IMR-90 (cell line): ENCODE measurements at regions not wholly inside any gene's neighbourhood (a gene's known extent, or its start where the extent isn't known, plus 50 kb on each side); places are given as distances from the start of the nearest gene placed in this dataset.

Experiments
- BHLHE40 ChIP-seq: fragments of 150-350 bp; IDR thresholded peaks from 2 replicates; pipeline ENCODE4 v1.6.1; 2016; ENCODE audit warnings: mild to moderate bottlenecking, low read depth, low read length
- CEBPB ChIP-seq: IDR thresholded peaks from 2 replicates; pipeline ENCODE4 v1.6.1; 2012; ENCODE audit warnings: low read depth, low read length, improper control_type of control experiment
- FOS ChIP-seq: fragments of 150-350 bp; IDR thresholded peaks from 2 replicates; pipeline ENCODE4 v1.6.1; 2016; ENCODE audit warnings: low read depth, low read length
- MAFK ChIP-seq: IDR thresholded peaks from 2 replicates; pipeline ENCODE4 v1.6.1; 2012; ENCODE audit warnings: low read depth, low read length, improper control_type of control experiment
- MAZ ChIP-seq: IDR thresholded peaks from 2 replicates; pipeline ENCODE4 v1.6.1; 2012; ENCODE audit warnings: low read depth, mild to moderate bottlenecking, low read length, improper control_type of control experiment, moderate library complexity, borderline replicate concordance
- MXI1 ChIP-seq: IDR thresholded peaks from 2 replicates; pipeline ENCODE4 v1.6.1; 2012; ENCODE audit warnings: low read depth, mild to moderate bottlenecking, low read length, moderate library complexity, borderline replicate concordance
- POLR2A ChIP-seq: IDR thresholded peaks from 2 replicates; pipeline ENCODE4 v1.6.1; 2012; ENCODE audit warnings: mild to moderate bottlenecking, low read depth, low read length
- RAD21 ChIP-seq: IDR thresholded peaks from 2 replicates; pipeline ENCODE4 v1.6.1; 2012; ENCODE audit warnings: low read length, improper control_type of control experiment
- RCOR1 ChIP-seq: IDR thresholded peaks from 2 replicates; pipeline ENCODE4 v1.6.1; 2012; ENCODE audit warnings: mild to moderate bottlenecking, low read length, improper control_type of control experiment; ENCODE audit not compliant: insufficient replicate concordance
- RFX5 ChIP-seq: IDR thresholded peaks from 2 replicates; pipeline ENCODE4 v1.8.0; 2012; ENCODE audit warnings: low read depth, mild to moderate bottlenecking, low read length, moderate library complexity
- SMC3 ChIP-seq: fragments of 150-350 bp; IDR thresholded peaks from 2 replicates; pipeline ENCODE4 v1.6.1; 2016; ENCODE audit warnings: low read depth, mild to moderate bottlenecking, antibody characterized with exemption, low read length, moderate library complexity
- TF ChIP-seq, protein P1 (sequence below): conservative IDR thresholded peaks from 2 replicates; pipeline ENCODE4 v1.5.1; 2012; ENCODE audit warnings: mild to moderate bottlenecking, low read depth, low read length, improper control_type of control experiment
- TF ChIP-seq, protein P2 (sequence below): fragments of 150-350 bp; IDR thresholded peaks from 2 replicates; pipeline ENCODE4 v1.6.1; 2017; ENCODE audit warnings: mild to moderate bottlenecking, antibody characterized with exemption, low read length, low read depth

DNA sequence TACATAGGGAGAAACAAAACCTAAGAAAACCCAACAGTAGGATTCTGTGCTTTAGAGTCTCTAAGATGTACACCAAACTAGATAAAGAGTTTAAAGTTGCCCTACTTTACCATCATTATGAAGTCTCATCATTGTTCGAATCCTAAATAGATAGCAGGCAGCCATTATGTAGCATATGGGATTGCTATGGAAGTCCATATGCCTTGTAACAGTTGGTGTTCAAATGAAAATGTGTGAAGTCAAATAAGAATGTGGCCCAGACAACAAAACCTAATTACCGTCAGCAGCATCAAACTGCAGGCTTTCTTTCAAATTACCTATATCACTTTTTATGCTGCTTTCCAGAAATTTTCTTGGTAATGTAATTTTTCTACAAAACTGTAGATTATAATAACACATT lies 1380.1 kb downstream of the GRIK2 start:
- TF ChIP-seq, protein P1, sequence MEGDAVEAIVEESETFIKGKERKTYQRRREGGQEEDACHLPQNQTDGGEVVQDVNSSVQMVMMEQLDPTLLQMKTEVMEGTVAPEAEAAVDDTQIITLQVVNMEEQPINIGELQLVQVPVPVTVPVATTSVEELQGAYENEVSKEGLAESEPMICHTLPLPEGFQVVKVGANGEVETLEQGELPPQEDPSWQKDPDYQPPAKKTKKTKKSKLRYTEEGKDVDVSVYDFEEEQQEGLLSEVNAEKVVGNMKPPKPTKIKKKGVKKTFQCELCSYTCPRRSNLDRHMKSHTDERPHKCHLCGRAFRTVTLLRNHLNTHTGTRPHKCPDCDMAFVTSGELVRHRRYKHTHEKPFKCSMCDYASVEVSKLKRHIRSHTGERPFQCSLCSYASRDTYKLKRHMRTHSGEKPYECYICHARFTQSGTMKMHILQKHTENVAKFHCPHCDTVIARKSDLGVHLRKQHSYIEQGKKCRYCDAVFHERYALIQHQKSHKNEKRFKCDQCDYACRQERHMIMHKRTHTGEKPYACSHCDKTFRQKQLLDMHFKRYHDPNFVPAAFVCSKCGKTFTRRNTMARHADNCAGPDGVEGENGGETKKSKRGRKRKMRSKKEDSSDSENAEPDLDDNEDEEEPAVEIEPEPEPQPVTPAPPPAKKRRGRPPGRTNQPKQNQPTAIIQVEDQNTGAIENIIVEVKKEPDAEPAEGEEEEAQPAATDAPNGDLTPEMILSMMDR: no peak
- no peak for TF ChIP-seq SMC3
- no peak for TF ChIP-seq RAD21
- no peak for TF ChIP-seq POLR2A
- no peak for TF ChIP-seq BHLHE40
- TF ChIP-seq, protein P2, sequence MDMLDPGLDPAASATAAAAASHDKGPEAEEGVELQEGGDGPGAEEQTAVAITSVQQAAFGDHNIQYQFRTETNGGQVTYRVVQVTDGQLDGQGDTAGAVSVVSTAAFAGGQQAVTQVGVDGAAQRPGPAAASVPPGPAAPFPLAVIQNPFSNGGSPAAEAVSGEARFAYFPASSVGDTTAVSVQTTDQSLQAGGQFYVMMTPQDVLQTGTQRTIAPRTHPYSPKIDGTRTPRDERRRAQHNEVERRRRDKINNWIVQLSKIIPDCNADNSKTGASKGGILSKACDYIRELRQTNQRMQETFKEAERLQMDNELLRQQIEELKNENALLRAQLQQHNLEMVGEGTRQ: no peak
- TF ChIP-seq CEBPB: no peak
- TF ChIP-seq MXI1: no peak
- no peak for TF ChIP-seq MAFK
- no peak for TF ChIP-seq RCOR1
- no peak for TF ChIP-seq RFX5
- TF ChIP-seq FOS: no peak
- no peak for TF ChIP-seq MAZ
